ENCODE measurements at regions not wholly inside any gene's neighbourhood (a gene's known extent, or its start where the extent isn't known, plus 50 kb on each side); places are given as distances from the start of the nearest gene placed in this dataset.

DNA sequence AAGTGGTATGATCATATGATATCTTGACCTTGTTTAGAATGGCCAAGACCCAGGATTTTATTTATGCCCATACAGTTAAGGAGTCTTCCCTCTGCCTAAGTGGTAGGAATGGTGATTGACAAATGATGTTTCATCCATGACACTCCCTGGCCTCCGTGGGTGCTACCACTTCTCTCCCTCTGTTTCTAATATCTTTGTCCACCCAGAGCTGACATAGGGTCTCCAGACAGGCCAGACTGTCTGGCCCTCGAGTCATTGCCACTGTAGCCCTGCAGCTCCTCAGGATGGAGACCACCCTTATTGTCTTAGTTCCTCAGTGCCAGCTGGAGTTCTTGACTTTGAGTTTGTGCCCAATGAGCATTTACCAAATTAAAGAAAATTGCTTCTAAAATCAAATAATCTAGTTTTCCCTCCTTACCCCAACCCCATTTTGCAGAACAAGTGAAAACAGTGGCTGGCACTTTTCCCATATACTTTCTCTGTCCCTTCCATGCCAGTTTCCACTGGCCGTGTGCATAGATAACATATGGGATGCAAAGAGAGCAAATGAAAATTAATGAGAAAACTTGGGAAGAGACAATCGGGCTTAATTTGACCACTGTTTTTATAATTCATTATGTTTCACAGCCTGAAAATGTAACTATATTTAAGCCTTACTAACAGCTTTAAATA, 235.7 kb downstream of the NSG2 start:
- intact Hi-C loops (cut with micrococcal nuclease; ENCODE audit: unreplicated experiment): no loop called here
- TF ChIP-seq, protein P1, sequence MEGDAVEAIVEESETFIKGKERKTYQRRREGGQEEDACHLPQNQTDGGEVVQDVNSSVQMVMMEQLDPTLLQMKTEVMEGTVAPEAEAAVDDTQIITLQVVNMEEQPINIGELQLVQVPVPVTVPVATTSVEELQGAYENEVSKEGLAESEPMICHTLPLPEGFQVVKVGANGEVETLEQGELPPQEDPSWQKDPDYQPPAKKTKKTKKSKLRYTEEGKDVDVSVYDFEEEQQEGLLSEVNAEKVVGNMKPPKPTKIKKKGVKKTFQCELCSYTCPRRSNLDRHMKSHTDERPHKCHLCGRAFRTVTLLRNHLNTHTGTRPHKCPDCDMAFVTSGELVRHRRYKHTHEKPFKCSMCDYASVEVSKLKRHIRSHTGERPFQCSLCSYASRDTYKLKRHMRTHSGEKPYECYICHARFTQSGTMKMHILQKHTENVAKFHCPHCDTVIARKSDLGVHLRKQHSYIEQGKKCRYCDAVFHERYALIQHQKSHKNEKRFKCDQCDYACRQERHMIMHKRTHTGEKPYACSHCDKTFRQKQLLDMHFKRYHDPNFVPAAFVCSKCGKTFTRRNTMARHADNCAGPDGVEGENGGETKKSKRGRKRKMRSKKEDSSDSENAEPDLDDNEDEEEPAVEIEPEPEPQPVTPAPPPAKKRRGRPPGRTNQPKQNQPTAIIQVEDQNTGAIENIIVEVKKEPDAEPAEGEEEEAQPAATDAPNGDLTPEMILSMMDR (conservative IDR thresholded peaks at IDR 0.05; ENCODE audit: low read length): no peak
- no peak for TF ChIP-seq EZH2phosphoT487 (IDR thresholded peaks at IDR 0.05; ENCODE audit: borderline replicate concordance, low read depth, low read length)
- no peaks in the 10 kb centered on the region for H3K9me3 ChIP-seq (ENCODE audit: low read length)
- ChIA-PET POLR2A (no interaction called here), CTCF (ENCODE audit: unreplicated experiment) (no interaction called here)
- no peaks in the 10 kb centered on the region for H3K9me2 ChIP-seq (ENCODE audit: insufficient read depth, low read length)
- no peak overlapping the region for H3K4me2 ChIP-seq (ENCODE audit: low read length)
- H3K4me1 ChIP-seq (ENCODE audit: insufficient read depth, low read length, poor library complexity, severe bottlenecking): no peaks in the 10 kb centered on the region
- H2AFZ ChIP-seq (ENCODE audit: low read length): no peak overlapping the region
- H3K36me3 ChIP-seq (ENCODE audit: insufficient read depth, low read length): no peaks in the 10 kb centered on the region
- no peaks in the 10 kb centered on the region for H3K79me2 ChIP-seq (ENCODE audit: insufficient read depth, low read depth, low read length)
- no peak overlapping the region for H3K4me3 ChIP-seq (ENCODE audit: low read depth, low read length, poor library complexity, severe bottlenecking)
- no peak for DNase-seq (ENCODE audit: low spot score)
- BruUV-seq (replicated peaks): no TSS peak
- no peaks in the 10 kb centered on the region for H4K20me1 ChIP-seq (ENCODE audit: insufficient read depth, low read length)
- no peak overlapping the region for H3K27ac ChIP-seq (ENCODE audit: low read depth, low read length, poor library complexity, severe bottlenecking)

DNA sequence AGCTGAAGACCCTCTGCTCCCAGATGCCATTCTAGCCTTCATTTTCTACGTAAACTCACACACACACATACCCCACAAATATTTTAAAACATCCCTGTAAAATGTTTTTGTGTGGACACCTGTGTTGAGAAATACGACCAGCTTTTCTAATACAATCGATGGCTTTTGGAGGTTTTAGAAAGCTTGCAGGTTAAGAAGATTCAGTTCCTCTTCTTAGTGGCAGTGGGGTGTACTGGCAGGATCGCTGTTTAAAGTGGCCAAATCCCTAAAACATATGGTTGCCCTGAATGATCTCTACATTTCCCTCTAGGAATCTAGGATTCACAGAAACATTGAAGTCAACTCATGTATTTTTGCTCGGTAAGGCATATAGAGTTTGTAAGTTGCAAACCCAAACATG, 236.3 kb downstream of the NSG2 start:
- H3K9me3 ChIP-seq (ENCODE audit: low read length): no peaks in the 10 kb centered on the region
- H3K36me3 ChIP-seq (ENCODE audit: insufficient read depth, low read length): no peaks in the 10 kb centered on the region
- no peaks in the 10 kb centered on the region for H3K4me1 ChIP-seq (ENCODE audit: insufficient read depth, low read length, poor library complexity, severe bottlenecking)
- H3K4me3 ChIP-seq (ENCODE audit: low read depth, low read length, poor library complexity, severe bottlenecking): no peak overlapping the region
- H3K27ac ChIP-seq (ENCODE audit: low read depth, low read length, poor library complexity, severe bottlenecking): no peak overlapping the region
- no TSS peak for BruUV-seq (replicated peaks)
- H4K20me1 ChIP-seq (ENCODE audit: insufficient read depth, low read length): no peaks in the 10 kb centered on the region
- ChIA-PET POLR2A (no interaction called here), CTCF (ENCODE audit: unreplicated experiment) (no interaction called here)
- H3K9me2 ChIP-seq (ENCODE audit: insufficient read depth, low read length): no peaks in the 10 kb centered on the region
- no peaks in the 10 kb centered on the region for H3K79me2 ChIP-seq (ENCODE audit: insufficient read depth, low read depth, low read length)
- H3K4me2 ChIP-seq (ENCODE audit: low read length): no peak overlapping the region
- no peak for DNase-seq (ENCODE audit: low spot score)
- H2AFZ ChIP-seq (ENCODE audit: low read length): no peak overlapping the region
- intact Hi-C loops (cut with micrococcal nuclease; ENCODE audit: unreplicated experiment): no loop called here
- TF ChIP-seq, protein P1 (conservative IDR thresholded peaks at IDR 0.05; ENCODE audit: low read length): no peak
- no peak for TF ChIP-seq EZH2phosphoT487 (IDR thresholded peaks at IDR 0.05; ENCODE audit: borderline replicate concordance, low read depth, low read length)

DNA sequence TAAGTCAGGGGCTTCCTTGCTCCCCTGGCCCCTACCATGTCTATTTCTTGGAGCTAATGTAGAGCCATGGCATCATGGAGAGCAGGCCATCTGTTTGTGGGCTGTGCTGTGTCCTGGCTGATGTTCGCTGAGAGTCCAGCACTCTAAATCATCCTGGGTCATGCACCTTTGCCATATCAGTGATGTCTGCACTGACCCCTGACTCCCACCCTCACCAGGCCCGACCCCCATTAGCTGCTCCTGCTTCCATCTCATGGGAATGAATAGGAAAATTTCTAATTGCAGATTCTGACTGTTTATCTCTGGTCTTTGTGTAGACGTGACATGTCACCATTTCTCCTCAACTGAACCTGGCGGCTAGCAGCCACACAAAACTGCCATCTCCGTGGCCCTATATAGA, 236.9 kb downstream of the NSG2 start:
- DNase-seq (ENCODE audit: low spot score): no peak
- H2AFZ ChIP-seq (ENCODE audit: low read length): no peak overlapping the region
- intact Hi-C loops (cut with micrococcal nuclease; ENCODE audit: unreplicated experiment): no loop called here
- BruUV-seq (replicated peaks): no TSS peak
- H3K4me3 ChIP-seq (ENCODE audit: low read depth, low read length, poor library complexity, severe bottlenecking): no peak overlapping the region
- no peaks in the 10 kb centered on the region for H4K20me1 ChIP-seq (ENCODE audit: insufficient read depth, low read length)
- TF ChIP-seq, protein P1 (conservative IDR thresholded peaks at IDR 0.05; ENCODE audit: low read length): no peak
- TF ChIP-seq EZH2phosphoT487 (IDR thresholded peaks at IDR 0.05; ENCODE audit: borderline replicate concordance, low read depth, low read length): no peak
- H3K4me1 ChIP-seq (ENCODE audit: insufficient read depth, low read length, poor library complexity, severe bottlenecking): no peaks in the 10 kb centered on the region
- ChIA-PET CTCF (ENCODE audit: unreplicated experiment) (no interaction called here), POLR2A (no interaction called here)
- H3K36me3 ChIP-seq (ENCODE audit: insufficient read depth, low read length): no peaks in the 10 kb centered on the region
- no peaks in the 10 kb centered on the region for H3K79me2 ChIP-seq (ENCODE audit: insufficient read depth, low read depth, low read length)
- H3K9me2 ChIP-seq (ENCODE audit: insufficient read depth, low read length): no peaks in the 10 kb centered on the region
- no peak overlapping the region for H3K27ac ChIP-seq (ENCODE audit: low read depth, low read length, poor library complexity, severe bottlenecking)
- H3K4me2 ChIP-seq (ENCODE audit: low read length): no peak overlapping the region
- H3K9me3 ChIP-seq (ENCODE audit: low read length): no peaks in the 10 kb centered on the region

Measured in OCI-LY7 (cell line).